GM18861 (cell line): ENCODE measurements at regions not wholly inside any gene's neighbourhood (a gene's known extent, or its start where the extent isn't known, plus 50 kb on each side); places are given as distances from the start of the nearest gene placed in this dataset.

ENCODE experiments used
- ATAC-seq: cut with Tn5 transposase; IDR thresholded peaks from one replicate; pipeline ENCODE4 v1.9.1; 2021; ENCODE audit not compliant: unreplicated experiment

- no peak for ATAC-seq
Measured at GRCh38 chr3:64895106-64895990, 207.5 kb upstream of the ADAMTS9 start.

DNA sequence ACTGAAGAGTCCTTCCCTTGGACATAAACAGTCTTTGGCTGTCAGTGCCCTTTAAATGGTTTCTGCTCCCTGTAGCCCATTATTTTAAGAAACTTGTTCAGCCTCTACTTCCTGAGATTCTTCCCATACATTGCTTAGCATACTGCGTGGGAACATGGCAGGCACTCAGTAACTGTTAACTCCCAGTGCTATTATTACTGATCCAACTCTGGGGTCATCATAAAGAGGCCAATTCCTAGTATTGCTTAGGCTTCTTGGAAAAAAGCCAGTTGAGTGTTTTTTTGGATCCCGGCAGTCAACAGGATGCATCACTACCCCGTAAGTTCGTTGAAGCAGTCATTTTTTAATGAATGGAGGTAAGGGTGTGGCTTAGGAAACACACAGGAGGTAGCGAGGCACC lies 206.2 kb upstream of the ADAMTS9 start:
- ATAC-seq, result no peak

- no peak for ATAC-seq
Measured at GRCh38 chr3:64892671-64893309, 205.0 kb upstream of the ADAMTS9 start.

- no peak for ATAC-seq
Measured at GRCh38 chr3:64891021-64891420, 203.2 kb upstream of the ADAMTS9 start.

DNA sequence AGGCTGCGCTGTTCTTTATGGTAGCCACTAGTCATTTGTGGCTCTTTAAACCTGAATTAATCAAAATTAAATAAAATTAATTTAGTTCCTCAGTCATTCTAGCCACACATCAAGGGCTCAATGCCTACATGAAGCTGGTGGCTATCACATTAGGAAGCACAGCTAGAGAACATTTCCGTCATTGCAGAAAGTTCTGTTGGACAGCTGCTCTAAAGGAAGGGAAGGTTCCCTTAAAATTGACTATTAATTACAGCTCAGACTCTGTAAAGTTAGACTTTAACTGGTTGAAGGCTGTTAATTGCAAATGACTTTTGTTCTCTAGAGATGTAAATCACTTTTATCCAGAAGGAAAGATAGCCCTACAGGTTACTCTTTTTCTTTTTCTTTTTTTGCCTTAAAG lies 202.7 kb upstream of the ADAMTS9 start:
- no peak for ATAC-seq

DNA sequence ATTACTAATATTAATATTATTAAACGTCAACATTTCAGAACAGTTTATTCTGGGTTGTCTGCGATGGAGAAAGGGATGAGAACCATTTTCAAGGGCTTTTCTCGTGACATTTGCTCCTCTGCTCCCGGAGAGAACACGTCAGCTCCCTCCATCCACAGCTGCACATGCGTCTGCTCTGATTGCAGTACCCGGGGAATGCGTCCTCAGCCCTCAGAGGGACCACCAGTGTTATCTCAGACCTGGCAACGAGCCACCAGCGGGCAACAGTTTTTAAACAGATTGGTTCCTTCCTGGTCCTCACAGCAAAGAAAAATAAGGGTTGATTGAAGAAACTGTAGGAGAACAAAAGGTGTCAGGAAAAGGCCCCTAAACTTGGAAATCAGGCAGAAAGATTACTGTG lies 202.2 kb upstream of the ADAMTS9 start:
- no peak for ATAC-seq

DNA sequence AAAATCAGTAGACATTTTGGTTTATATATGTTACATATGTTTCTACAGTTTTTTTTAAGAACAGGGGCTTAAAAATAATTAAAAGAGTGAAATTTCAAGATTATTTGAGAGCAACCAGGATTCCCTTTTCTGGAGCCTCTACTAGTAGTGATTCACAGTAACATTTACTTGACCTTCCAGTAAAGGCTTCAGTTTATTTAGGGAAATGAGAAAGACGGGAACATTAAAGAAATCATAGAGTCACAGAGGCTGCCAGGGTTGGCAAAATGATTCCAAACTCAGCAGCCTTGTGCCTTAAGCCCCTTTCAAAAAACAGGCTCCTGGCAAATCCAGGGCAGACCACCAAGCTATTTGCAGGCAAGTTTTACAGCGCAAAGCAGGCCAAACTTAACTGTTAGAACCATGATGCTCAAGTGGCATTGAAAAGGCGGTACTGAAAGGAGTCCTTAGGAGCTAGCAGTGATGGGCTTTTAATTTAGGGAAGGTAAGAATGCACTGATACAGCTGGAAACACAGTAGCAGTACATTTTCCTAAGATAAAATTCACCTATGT lies 201.1 kb upstream of the ADAMTS9 start:
- ATAC-seq, result no peak

DNA sequence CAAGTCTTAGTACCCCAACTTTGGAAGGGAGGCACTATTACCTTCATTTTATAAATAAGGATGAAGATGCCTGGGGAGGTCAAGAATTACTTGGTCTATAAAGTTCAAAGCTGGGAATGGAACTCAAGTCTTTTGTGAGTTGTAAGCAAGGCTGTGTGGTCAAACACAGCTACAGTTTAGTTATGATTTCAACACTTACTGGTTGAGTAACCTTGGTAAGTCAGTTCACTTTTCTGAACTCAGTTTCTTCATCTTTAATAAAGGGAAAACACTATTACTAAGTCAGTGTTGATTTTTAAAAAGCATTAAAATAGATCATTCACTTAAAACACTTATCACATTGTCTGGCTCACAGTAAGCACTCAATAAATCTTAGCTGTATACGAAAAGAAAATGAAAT lies 200.4 kb upstream of the ADAMTS9 start:
- ATAC-seq, result no peak

- no peak for ATAC-seq
Measured at GRCh38 chr3:64885055-64885454, 197.3 kb upstream of the ADAMTS9 start.

DNA sequence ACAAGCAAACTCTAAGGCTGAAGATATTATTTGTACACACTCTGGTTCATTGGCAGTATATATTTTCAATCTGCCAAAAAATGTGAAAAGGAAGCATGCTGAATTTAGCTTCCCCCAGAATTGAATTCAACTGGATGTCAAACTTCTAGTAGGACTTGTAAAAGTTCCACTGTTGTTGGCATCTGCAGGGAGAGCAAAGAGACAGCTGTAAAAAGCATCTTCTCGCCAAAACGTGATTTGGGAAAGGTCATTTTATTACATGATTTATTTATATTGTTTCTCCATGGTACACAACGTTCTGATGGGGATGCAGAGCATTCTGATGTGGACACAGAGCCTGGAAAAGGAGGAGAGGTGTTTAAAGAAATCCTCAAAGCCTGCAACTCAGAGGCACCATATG lies 196.7 kb upstream of the ADAMTS9 start:
- ATAC-seq, result no peak

DNA sequence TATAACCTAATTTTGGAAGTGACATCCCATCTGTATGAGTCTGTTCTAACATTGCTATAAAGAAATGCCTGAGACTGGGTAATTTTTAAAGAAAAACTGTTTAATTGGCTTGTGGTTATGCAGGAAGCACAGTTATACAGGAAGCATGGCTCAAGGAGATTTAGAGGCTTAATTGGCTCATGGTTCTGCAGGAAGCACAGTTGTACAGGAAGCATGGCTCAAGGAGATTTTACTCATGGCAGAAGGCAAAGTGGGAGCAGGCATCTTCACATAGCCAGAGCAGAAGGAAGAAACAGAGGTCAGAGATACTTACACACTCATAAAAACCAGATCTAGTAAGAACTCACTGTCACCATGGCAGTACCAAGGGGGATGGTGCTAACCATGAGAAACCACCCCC lies 193.1 kb upstream of the ADAMTS9 start:
- no peak for ATAC-seq

DNA sequence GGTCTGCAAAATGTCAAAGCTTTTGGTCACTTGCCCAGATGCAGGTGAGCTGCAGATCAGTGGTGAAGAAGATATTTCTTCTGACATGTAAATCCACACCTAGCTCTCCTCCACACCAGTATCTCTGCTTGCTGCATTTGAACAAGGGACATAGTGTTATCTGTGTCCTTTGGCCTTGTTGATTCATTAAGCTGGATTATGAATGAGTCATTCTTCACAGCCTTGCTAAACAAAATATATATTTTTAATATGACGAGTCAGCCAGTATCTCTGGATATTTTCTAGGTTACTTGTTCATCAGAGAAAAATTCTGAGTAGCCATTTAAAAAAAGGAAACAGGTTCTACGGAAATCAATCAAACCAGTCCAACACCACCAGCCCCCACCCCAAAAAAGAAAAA lies 190.6 kb upstream of the ADAMTS9 start:
- ATAC-seq, result no peak

DNA sequence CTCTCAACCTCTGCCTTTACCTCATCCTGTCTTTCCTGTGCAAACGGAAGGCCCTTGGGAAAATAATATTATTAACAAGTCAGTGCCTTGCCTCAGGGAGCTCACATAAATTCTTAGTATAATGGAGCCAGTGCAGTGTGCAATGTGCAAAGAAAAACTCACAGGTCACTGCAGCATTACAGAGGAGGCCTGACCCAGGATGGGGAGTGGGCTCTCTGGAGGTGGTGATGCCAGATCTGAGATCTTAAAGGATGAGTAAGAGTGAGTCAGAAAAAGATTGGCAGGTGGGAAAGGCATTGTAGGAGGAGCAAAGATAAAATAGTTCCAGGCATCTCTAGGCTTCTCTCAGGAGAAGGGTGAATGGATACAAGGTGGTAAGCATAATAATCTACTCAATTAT lies 185.6 kb upstream of the ADAMTS9 start:
- ATAC-seq, result no peak

DNA sequence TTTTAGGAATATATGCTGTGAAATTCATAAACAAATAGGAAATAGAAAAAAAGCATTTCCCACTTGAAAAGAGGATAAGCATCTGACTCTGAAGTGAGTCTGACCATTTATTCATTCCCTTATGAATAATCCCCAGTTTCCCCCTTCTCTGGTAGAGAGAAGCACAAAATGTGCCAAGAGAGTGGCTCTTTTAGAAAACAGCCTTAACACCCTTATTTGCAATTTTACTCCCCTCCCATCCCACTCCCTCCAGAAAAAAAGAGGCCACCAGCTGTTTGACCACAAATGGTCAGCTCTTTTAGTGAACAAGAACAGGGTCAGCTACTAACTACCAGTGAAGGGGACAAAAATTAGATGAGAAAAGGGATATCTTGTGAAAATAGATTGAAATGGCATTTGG lies 184.5 kb upstream of the ADAMTS9 start:
- no peak for ATAC-seq

DNA sequence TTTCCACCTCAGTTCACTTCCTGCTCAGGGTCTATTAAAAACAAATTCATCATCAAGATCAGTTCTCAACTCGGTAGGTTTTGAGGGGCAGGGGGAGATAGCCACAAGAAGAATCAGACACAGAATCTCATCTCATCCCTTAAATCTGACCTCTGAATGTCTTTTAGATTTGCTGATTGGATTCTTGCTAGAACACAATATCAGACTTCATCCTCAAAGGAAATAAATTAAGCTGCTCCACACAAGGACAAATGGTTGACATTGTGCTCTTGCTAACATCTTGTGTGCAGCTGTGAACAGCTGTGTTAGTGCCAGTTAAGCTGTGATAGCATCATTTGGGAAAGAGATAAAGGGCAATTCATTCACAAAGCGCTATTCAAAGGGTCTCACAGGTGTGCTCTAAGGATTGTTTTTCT lies 184.0 kb upstream of the ADAMTS9 start:
- no peak for ATAC-seq

- no peak for ATAC-seq
Measured at GRCh38 chr3:64870876-64871646, 183.3 kb upstream of the ADAMTS9 start.

GRCh38 chr3:64867224-64867623 lies 179.4 kb upstream of the ADAMTS9 start:
- ATAC-seq, result no peak

GRCh38 chr3:64865839-64866570 lies 178.2 kb upstream of the ADAMTS9 start:
- no peak for ATAC-seq

DNA sequence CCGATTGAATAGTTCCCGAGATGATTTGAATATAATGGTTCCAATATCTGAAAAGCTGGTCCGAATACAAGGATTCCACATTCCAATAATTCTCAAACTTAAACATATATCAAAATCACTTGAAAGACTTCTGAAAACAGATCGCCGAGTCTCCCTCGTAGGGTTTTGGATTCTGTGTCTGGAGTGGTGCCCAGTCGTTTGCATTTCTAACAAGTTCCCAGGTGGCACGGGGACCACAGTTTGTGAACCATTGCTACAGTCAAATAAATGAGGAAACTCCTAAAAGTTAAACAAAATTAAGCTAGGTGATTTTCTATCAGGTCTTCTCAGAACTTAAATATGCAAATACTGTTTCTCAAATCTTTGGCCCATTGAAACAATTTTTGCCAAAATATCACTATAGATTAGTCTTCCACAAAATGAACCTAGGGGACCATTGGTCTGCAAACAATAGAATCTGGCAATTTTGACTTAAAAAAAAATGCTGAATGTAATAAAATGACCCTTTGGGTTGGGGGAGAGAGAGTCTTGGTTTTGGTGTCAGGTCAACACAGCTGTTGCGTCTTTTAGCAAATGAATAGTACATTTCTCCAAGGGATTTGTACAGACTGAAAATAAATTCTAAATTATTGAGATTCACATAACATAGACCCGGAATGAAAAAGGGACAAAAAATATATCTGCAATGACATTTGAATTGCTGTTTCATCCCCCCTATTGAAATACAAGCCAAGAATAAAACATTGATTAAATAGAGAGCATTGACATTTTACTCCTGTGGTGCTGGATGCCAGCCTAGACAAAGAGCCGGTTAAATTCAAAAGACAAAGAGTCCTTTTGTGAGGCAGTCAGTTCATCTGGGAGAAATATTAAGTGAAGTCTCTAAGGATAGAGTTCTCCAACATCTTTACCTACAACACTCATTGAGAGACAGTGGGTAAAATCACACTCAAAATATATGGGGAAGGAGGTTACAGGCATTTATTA lies 175.7 kb upstream of the ADAMTS9 start:
- no peak for ATAC-seq

DNA sequence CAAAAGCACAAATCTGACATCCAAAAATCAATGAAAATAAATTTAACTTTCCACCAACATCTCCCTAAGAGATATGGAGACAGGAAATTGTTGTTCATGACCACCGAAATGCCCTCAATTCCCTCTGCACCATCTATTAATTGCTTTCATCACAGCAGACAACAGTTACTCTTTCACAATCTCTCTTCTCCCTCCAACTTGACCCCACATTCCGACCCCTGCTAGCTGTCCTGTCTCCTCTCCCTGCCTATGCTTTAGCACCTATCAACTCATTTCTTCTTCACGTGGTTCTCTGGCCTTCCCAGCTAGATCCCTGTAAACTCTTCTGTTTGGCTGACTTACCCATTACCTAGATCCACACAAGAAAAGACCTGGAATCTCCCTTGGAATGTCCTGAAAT lies 173.9 kb upstream of the ADAMTS9 start:
- ATAC-seq, result no peak
